ENCODE measurements at regions not wholly inside any gene's neighbourhood (a gene's known extent, or its start where the extent isn't known, plus 50 kb on each side); places are given as distances from the start of the nearest gene placed in this dataset.

DNA sequence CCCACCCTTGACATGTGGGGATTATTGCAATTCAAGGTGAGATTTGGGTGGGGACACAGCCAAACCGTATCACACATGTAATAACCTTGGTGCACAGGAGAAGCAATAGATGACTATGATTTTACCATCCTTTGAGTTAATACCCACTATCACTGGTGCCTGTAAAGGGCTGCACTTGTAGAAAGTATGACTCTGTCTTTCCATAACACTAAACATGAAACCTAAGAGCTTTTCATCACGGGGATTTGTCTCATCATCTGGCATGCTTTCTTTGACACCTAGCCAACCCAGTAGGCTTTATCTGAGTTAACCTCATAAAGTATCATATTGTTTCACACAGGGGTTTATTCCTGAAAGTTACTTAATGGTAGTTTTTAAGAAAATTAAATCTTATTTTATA, 188.9 kb upstream of the TNC start:
- H3K4me2 ChIP-seq (ENCODE audit: insufficient read depth, insufficient read length, low read length) = no peak overlapping the region
- H2BK20ac ChIP-seq (ENCODE audit: low read depth, low read length, poor library complexity, severe bottlenecking) = no peak overlapping the region
- no peak overlapping the region for H3K4ac ChIP-seq (ENCODE audit: low read depth, low read length)
- no peak overlapping the region for H3K27ac ChIP-seq (ENCODE audit: insufficient read length, low read depth, low read length)
- Mint-ChIP-seq H3K36me3 (ENCODE audit: insufficient read depth in 1 of 3, low read depth in 3 of 3) (no peaks in the 10 kb centered on the region; a peak in 1 of 7 replicates), H3K9me3 (peaks cover 5 to 6% of the 10 kb centered on the region in 2 experiments; a peak in 2 of 5 replicates), H3K27me3 (ENCODE audit: low read depth) (no peaks in the 10 kb centered on the region), H3K4me1 (no peaks in the 10 kb centered on the region), H3K27ac (no peak overlapping the region), H3K4me3 (no peak overlapping the region)
- H4K5ac ChIP-seq (ENCODE audit: insufficient read length, low read depth, low read length) = no peak overlapping the region
- no peak for DNase-seq
- no peak overlapping the region for H2BK5ac ChIP-seq (ENCODE audit: insufficient read length, low read length)
- no peak overlapping the region for H3K56ac ChIP-seq (ENCODE audit: insufficient read length, low read depth, low read length)
- H2BK12ac ChIP-seq (ENCODE audit: insufficient read length, low read depth, low read length) = no peak overlapping the region
- H3K27me3 ChIP-seq (ENCODE audit: insufficient read depth, low read length) = no peaks in the 10 kb centered on the region
- H2AK5ac ChIP-seq (ENCODE audit: insufficient read length, low read length) = no peak overlapping the region
- H3T11ph ChIP-seq (ENCODE audit: low read length) = no peak overlapping the region
- H2BK120ac ChIP-seq (ENCODE audit: low read depth, low read length, poor library complexity, severe bottlenecking) = no peak overlapping the region
- no peaks in the 10 kb centered on the region for H3K23me2 ChIP-seq (ENCODE audit: insufficient read length, low read depth, low read length, poor library complexity, severe bottlenecking)
- no peaks in the 10 kb centered on the region for H3K9me3 ChIP-seq (ENCODE audit: control insufficient read depth, low read depth, low read length)
- H3K14ac ChIP-seq (ENCODE audit: insufficient read depth, low read length) = no peak overlapping the region
- TF ChIP-seq, protein P1, sequence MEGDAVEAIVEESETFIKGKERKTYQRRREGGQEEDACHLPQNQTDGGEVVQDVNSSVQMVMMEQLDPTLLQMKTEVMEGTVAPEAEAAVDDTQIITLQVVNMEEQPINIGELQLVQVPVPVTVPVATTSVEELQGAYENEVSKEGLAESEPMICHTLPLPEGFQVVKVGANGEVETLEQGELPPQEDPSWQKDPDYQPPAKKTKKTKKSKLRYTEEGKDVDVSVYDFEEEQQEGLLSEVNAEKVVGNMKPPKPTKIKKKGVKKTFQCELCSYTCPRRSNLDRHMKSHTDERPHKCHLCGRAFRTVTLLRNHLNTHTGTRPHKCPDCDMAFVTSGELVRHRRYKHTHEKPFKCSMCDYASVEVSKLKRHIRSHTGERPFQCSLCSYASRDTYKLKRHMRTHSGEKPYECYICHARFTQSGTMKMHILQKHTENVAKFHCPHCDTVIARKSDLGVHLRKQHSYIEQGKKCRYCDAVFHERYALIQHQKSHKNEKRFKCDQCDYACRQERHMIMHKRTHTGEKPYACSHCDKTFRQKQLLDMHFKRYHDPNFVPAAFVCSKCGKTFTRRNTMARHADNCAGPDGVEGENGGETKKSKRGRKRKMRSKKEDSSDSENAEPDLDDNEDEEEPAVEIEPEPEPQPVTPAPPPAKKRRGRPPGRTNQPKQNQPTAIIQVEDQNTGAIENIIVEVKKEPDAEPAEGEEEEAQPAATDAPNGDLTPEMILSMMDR (conservative IDR thresholded peaks at IDR 0.05) = no peak
- no peak overlapping the region for H2BK15ac ChIP-seq (ENCODE audit: low read depth, low read length)
- H3K79me1 ChIP-seq (ENCODE audit: insufficient read depth, low read depth, low read length, poor library complexity, severe bottlenecking) = no peaks in the 10 kb centered on the region
- H3K9ac ChIP-seq (ENCODE audit: extremely low read depth, insufficient read length, low read length) = no peak overlapping the region
- no peak overlapping the region for H4K8ac ChIP-seq (replicated peaks; ENCODE audit: insufficient read length, low read depth, low read length)
- H4K91ac ChIP-seq (ENCODE audit: insufficient read length, low read depth, low read length) = no peak overlapping the region
- WGBS (ENCODE audit: extremely low coverage, insufficient read length, low lambda C conversion rate) = no CpG with 5 or more reads among the region's 2 CpGs
- H3K79me2 ChIP-seq (ENCODE audit: insufficient read depth, low read length) = no peaks in the 10 kb centered on the region
- no peak overlapping the region for H2AFZ ChIP-seq (ENCODE audit: low read length)
- no peak overlapping the region for H3K23ac ChIP-seq (ENCODE audit: insufficient read length, low read depth, low read length)
- no peaks in the 10 kb centered on the region for H3K4me1 ChIP-seq (ENCODE audit: insufficient read depth, low read length)
- H3K18ac ChIP-seq (ENCODE audit: insufficient read length, low read depth, low read length) = no peak overlapping the region
- H4K20me1 ChIP-seq (ENCODE audit: control insufficient read depth, insufficient read depth, insufficient read length) = no peaks in the 10 kb centered on the region
